ENCODE measurements at regions not wholly inside any gene's neighbourhood (a gene's known extent, or its start where the extent isn't known, plus 50 kb on each side); places are given as distances from the start of the nearest gene placed in this dataset.

- DNase-seq (ENCODE audit: low read depth in 2 of 2) = no peak
Measured at GRCh38 chr3:101084404-101084803, 91.2 kb upstream of the ABI3BP start.

- DNase-seq (ENCODE audit: low read depth in 2 of 2) = no peak
Measured at GRCh38 chr3:101081999-101082398, 88.8 kb upstream of the ABI3BP start.

DNA sequence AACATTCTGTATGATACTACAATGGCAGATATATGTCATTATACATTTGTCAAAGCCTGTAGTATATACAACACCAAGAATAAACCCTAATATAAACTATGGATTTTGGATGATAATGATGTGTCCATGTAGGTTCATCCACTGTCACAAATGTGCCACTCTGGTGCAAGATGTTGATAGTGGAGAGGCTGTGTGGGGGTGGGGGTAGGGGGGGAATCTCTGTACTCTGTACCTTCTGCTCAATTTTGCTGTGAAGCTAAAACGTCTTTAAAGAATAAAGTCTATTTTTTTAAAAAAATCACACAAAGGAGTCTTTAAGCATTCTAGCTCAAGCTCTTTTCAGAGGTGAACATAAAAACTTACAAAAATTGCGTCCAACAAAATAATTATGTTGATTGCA is 88.2 kb upstream of the ABI3BP start:
- DNase-seq (ENCODE audit: low read depth in 2 of 2) = no peak

- no peak for DNase-seq (ENCODE audit: low read depth in 2 of 2)
Measured at GRCh38 chr3:101077361-101078011, 84.3 kb upstream of the ABI3BP start.

- no peak for DNase-seq (ENCODE audit: low read depth in 2 of 2)
Measured at GRCh38 chr3:101074518-101074917, 81.3 kb upstream of the ABI3BP start.

GRCh38 chr3:101072300-101072699 is 79.1 kb upstream of the ABI3BP start:
- no peak for DNase-seq (ENCODE audit: low read depth in 2 of 2)

- DNase-seq (ENCODE audit: low read depth in 2 of 2) = no peak
Measured at GRCh38 chr3:101070799-101071121, 77.5 kb upstream of the ABI3BP start.

DNA sequence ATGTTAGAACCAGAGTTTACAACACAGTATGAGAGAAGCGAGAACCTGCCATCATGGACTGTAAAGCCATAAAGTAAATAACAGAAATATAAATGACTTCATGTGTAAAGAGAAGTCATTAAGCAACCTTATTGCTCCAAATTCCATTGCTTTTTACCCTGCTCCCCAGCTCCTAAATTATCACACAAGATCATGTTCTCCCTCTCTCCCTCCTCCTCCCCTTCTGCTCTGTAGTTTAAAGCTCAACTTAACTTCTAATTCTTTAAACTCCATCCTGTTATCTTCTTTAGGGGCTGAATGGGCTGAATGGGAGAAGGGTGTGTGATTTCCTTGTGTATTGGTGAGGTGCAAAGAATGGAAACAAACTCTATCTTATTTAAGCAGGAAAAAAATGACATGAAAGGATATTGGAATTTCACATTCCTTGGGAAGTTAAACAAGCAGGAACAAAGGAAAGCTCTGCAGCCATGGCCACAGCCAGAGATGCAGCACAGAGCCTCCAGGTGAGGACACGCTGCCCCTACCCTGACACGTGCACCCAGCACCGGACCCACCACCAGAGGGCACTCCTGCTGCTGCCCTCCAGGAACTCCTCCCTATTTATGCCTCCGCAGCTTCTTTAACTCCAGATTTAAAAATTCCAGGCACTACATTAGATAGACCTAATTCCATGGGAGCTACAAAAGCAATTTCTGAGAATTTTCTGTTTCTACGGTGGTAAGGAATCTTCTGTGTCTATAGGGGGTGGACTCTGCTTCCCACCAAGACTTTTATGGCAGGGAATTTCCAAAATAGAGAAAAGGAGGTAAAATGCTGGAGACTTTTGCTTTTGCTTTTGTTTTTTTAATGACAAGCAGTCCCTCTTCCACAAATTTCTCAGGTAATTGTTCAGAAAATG is 76.9 kb upstream of the ABI3BP start:
- peak; percentile 46 to 53 for DNase-seq (ENCODE audit: low read depth in 2 of 2)

DNA sequence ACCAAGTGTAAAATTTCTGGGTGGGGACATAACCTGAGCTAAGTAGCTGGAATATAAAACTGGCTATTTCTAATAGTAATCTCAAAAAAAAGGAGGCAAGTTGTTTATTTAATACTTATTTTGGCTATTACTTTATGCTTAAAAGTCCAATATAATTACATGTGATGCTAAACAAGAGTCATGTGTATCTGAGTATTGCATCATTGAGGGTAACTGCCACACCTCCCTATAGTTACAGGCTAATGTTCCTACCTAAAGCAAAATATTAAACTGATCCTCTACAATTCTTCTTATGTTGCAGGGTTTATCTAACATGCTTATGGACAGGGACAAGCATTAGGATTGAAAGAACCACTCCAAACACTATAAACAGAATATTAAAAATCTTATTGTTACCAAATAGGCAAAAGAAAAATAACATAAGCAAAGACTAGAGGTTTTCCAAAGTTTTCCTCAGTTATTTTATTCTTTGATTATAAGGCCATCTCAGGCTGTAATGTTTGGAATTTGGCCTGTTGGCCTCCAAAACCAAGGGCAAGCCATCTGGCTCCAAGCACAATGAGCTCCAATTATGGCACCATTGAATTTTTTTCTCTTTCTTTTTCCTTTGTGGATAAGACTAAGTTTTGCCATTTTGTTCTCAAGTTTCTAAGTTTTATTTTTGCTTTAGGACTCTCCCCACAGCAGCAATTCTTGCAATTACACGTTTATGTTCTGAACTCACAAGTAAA is 75.8 kb upstream of the ABI3BP start:
- no peak for DNase-seq (ENCODE audit: low read depth in 2 of 2)

- no peak for DNase-seq (ENCODE audit: low read depth in 2 of 2)
Measured at GRCh38 chr3:101066711-101067129, 73.5 kb upstream of the ABI3BP start.

DNA sequence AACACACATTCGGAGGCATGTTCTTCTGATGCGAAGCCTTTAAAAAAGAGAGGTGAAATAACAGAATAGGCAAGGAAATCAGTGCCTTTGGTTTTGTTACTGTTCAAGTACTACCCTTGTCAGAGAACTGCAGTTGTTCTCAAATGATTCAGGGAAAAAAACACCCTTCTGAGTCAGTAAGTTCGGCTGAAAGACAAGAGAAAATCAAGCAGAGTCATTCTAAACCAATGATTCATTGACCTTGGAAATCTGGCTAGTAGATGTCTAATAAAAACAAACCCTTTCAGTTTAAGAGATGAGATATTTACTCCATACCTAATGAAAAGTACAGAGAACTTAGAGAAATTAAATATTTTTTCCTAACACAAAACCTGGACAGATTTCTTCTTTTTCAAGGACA is 72.7 kb upstream of the ABI3BP start:
- DNase-seq (ENCODE audit: low read depth in 2 of 2) = no peak

- no peak for DNase-seq (ENCODE audit: low read depth in 2 of 2)
Measured at GRCh38 chr3:101063401-101063800, 70.2 kb upstream of the ABI3BP start.

DNA sequence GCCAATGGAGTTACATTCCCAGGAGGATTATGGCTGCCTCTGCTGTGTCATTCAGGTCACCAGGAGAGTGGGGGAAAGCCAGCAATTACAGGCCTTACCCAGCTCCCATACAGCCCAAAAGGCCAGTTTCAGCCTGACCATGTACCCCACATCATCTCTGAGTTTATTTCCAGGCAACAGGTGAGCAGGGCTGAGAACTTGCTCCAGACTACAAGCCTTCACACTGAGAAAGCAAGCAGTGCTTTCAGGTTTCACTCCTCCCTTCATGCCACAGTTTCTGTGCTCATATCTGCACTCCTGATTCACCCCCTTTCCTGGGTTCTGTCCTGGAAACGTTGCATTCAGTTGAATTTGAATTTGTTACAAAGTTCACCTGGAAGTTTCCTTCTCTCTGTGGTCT is 68.1 kb upstream of the ABI3BP start:
- DNase-seq (ENCODE audit: low read depth in 2 of 2) = no peak

GRCh38 chr3:101050866-101051265 is 57.6 kb upstream of the ABI3BP start:
- no peak for DNase-seq (ENCODE audit: low read depth in 2 of 2)

DNA sequence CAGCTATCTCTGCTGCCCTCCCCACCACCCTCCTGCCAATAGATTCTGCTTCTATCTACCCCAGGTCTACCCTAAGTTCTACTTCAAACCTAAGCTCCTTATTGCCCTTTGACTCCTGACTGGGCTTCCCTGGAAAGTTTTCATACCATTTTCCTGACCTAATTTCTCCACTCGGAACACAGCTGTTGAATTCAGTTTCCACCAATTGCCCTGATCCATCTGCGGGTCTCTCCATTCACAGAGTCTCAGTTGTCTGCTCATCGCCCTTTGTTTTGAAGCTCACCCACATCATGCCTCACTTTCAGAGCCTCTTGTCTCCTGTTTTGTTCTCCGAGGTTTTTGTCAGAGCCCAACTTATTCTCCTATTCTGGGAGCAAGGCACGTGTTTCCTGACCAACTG is 56.8 kb upstream of the ABI3BP start:
- DNase-seq (ENCODE audit: low read depth in 2 of 2) = no peak

DNA sequence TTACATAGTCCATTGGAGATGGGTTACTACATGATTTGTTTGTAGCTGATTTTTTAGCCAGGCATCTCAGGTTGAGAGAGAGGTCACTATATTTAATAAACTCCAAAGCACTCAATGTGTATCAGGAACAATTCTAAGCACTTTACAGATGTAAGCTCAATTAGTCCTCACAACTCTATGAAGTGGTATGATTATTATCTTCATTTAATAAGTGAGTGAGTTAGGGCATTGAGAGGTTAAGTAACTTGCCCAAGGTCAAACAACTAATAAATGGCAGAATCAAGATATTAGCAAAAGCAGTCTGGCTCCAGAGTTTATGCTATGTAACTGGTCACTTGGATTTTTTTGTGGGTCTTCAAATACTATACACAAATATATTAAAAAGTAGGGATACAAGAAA is 56.3 kb upstream of the ABI3BP start:
- DNase-seq (ENCODE audit: low read depth in 2 of 2) = no peak

DNA sequence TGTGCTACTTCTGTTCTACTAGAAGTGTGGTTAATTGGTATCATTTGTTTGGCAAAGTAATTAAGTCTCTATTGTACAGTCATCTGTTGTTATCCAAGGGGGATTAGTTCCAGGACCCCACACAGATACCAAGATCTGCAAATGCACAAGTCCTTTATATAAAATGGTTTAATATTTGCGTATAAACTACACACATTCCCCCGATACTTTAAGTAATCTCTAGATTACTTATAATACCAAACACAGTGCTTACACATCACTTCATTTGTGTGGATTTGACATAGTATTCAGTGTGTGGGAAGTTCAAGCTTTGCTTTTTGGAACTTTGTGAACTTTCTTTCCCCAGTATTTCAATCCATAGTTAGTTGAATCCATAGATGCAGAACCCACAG is 50.5 kb upstream of the ABI3BP start:
- no peak for DNase-seq (ENCODE audit: low read depth in 2 of 2)

DNA sequence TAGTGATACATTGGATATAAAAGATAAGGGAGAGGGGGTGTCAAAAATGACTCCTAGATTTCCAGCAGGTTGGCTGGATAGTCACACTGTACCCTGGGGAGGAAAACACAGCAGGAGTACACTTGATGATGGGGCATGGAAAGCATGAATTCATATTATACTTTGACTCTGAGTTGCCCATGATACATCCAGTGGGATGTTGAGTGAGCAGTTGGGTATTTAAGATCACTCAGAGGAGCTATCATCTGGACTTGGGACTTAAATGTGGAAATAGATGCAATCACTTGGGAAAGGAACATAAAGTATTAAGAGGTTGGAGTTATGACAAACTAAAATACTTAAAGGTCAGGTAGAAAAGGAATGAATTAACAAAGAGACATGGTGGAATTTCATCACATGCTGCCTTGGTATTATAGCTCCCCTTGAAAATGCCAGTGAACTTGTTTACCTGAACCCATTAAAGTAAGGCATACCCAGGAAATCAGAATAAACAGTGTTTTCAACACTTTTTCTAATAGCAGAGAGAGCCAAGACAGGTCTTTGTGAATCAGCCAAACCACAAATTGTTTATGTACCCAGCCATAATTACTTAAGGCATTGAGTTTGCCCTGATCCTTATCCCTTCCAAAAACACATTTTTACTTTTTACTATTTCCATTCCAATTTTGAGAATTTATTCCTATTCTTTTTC is 49.9 kb upstream of the ABI3BP start:
- no peak for DNase-seq (ENCODE audit: low read depth in 2 of 2)

Data from activated CD4-positive, alpha-beta T cell treated with anti-CD3 and anti-CD28 coated beads for 24 hours (primary cell).